Body of pancreas (tissue), 4 donors: ENCODE measurements at regions not wholly inside any gene's neighbourhood (a gene's known extent, or its start where the extent isn't known, plus 50 kb on each side); places are given as distances from the start of the nearest gene placed in this dataset.
A peak's percentile ranks its signal among the peaks of the same experiment; 100 is the strongest.

Experiments
- ATAC-seq: fragments of 150-250 bp; one replicate; pipeline ENCODE4 v1.9.1; 2016
- DNase-seq, 4 donors: peaks; one replicate each; pipeline ENCODE4 v3.0.0-alpha.2; 2019
- H3K27ac ChIP-seq, 4 donors: fragments of 200-600 bp; sonication (generic); 1 replicate in 3 of 4; 2 replicates in 1 of 4; pipeline versions ENCODE4 v1.5.1 to v1.6.1; 2016 to 2019; ENCODE audit warnings: mild to moderate bottlenecking in 1 of 4, mixed read lengths in 1 of 4, moderate library complexity in 1 of 4
- H3K27me3 ChIP-seq, 2 donors: fragments of 200-600 bp; sonication (generic); one replicate each; pipeline ENCODE4 v1.6.0; 2016; ENCODE audit warnings: mild to moderate bottlenecking in 1 of 2
- H3K36me3 ChIP-seq, 2 donors: fragments of 200-600 bp; sonication (generic); replicated peaks in 1 of 2; 2 replicates each; pipeline ENCODE4 v1.5.1; 2016; ENCODE audit warnings: low read depth in 2 of 2; ENCODE audit not compliant: insufficient read depth in 1 of 2
- H3K4me1 ChIP-seq: fragments of 200-600 bp; sonication (generic); one replicate; pipeline ENCODE4 v1.6.0; 2016
- H3K4me3 ChIP-seq, 2 donors: fragments of 200-600 bp; sonication (generic); 1 replicate in 1 of 2; 2 replicates in 1 of 2; pipeline ENCODE4 v1.5.1; 2016 to 2019
- H3K9me3 ChIP-seq, 3 donors: fragments of 200-600 bp; sonication (generic); 1 replicate in 2 of 3; 2 replicates in 1 of 3; pipeline ENCODE4 v1.5.1; 2016
- POLR2A ChIP-seq, 3 donors: fragments of 450-650 bp; IDR thresholded peaks; one replicate each; pipeline ENCODE4 v1.6.1; 2016; ENCODE audit warnings: antibody characterized with exemption in 3 of 3, mild to moderate bottlenecking in 2 of 3
- WGBS, 2 donors: methylation state at CpG; one replicate each; pipeline ENCODE4 v1.1.5; 2017; 5-methylcytosine and 5-hydroxymethylcytosine counted together
- intact Hi-C: fragments of 100-400 bp; cut with DNase I; formaldehyde crosslinking; loops from one replicate; pipeline ENCODE4 v1.15.1; 2023
- TF ChIP-seq, protein P1 (sequence below), 7 experiments: fragments of 450-650 bp in 4 of 7; fragments of 200-600 bp in 3 of 7; sonication (generic) in 3 of 7; IDR thresholded peaks; one replicate each; pipeline ENCODE4 v1.5.1; 2016 to 2019; ENCODE audit warnings: antibody characterized with exemption in 7 of 7

DNA sequence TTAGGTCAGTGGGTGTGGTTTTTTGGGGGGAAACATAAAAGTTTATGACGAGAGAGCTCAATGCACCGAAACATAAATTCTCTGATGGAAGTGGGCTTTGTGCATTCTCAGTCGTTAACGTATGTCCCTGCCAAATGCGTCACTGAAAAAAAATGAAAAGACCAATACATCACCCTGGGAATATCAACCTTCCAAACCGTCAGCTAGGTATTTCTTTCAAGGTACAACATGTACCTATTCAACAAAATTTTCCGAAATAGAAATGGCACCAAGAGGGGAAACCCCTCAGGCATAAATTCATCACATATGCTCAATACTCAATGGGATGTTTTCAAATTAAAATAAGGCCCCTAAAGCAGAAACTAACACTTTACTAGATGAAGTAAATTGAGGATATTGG lies 266.6 kb upstream of the SUCLG2 start:
- H3K27me3 ChIP-seq, result no peaks in the 10 kb centered on the region
- no peaks in the 10 kb centered on the region for H3K9me3 ChIP-seq
- no peak overlapping the region for H3K27ac ChIP-seq
- H3K36me3 ChIP-seq, result no peaks in the 10 kb centered on the region
- 55 to 56% methylated on average over 7 of the region's 7 CpGs for WGBS, 2 donors
- peak; percentile 53 for ATAC-seq
- DNase-seq, result no peak
- no peak overlapping the region for H3K4me3 ChIP-seq
- intact Hi-C loops, result no loop called here
- no peaks in the 10 kb centered on the region for H3K4me1 ChIP-seq
- no peak for TF ChIP-seq POLR2A (IDR thresholded peaks at IDR 0.05)
- TF ChIP-seq, protein P1, sequence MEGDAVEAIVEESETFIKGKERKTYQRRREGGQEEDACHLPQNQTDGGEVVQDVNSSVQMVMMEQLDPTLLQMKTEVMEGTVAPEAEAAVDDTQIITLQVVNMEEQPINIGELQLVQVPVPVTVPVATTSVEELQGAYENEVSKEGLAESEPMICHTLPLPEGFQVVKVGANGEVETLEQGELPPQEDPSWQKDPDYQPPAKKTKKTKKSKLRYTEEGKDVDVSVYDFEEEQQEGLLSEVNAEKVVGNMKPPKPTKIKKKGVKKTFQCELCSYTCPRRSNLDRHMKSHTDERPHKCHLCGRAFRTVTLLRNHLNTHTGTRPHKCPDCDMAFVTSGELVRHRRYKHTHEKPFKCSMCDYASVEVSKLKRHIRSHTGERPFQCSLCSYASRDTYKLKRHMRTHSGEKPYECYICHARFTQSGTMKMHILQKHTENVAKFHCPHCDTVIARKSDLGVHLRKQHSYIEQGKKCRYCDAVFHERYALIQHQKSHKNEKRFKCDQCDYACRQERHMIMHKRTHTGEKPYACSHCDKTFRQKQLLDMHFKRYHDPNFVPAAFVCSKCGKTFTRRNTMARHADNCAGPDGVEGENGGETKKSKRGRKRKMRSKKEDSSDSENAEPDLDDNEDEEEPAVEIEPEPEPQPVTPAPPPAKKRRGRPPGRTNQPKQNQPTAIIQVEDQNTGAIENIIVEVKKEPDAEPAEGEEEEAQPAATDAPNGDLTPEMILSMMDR (IDR thresholded peaks at IDR 0.05), result no peak

DNA sequence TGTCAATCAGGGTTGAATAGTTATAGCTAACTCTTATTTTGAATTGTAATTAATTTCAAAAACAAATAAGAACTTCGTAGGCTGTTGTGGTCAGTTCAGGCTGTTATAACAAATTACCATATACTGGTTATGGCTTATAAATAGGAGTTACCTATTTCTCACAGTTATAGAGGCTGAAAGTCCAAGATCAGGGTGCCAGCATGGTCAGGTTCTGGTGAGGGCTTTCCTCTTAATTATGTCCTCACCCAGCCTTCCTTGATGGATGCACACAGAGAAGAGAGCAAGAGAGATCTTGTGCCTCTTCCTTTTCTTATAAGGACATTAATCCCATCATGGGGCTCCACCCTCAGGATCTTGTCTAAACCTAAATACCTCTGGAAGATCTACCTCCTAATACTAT lies 265.9 kb upstream of the SUCLG2 start:
- H3K27me3 ChIP-seq, result no peaks in the 10 kb centered on the region

DNA sequence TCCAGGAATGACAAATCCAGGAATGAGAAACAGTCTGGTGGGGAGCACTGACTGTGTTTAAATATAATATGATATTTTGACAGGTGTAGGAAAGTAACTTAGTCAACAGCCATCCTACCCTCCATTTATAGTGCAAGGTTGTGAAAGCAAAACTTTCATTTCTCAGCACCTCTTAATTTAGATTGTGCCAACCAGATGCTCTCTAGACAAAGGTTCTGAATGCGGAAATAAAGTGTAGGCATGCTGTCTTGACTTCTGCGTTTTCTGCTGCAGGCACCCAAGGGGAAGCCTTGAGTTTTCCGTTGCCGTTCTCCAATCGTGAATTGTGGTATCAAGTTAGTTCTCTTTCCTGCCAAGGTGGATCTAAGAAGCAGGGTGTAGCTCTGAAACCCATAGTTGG lies 261.9 kb upstream of the SUCLG2 start:
- ATAC-seq (no peak), DNase-seq (no peak)
- intact Hi-C loops, result no loop called here
- Histone ChIP-seq H3K36me3 (no peaks in the 10 kb centered on the region), H3K4me3 (no peak overlapping the region), H3K9me3 (no peaks in the 10 kb centered on the region), H3K27ac (no peak overlapping the region), H3K27me3 (no peaks in the 10 kb centered on the region), H3K4me1 (no peaks in the 10 kb centered on the region)
- 81 to 94% methylated on average over 5 of the region's 5 CpGs for WGBS, 2 donors
- TF ChIP-seq, protein P1 (IDR thresholded peaks at IDR 0.05), result no peak

More for the DNA sequence above, 265.9 kb upstream of the SUCLG2 start:
- ATAC-seq (no peak), DNase-seq (no peak)
- H3K4me1 ChIP-seq, result no peaks in the 10 kb centered on the region
- no peaks in the 10 kb centered on the region for H3K9me3 ChIP-seq
- no peak overlapping the region for H3K4me3 ChIP-seq
- no peaks in the 10 kb centered on the region for H3K36me3 ChIP-seq
- H3K27ac ChIP-seq, result no peak overlapping the region
- intact Hi-C loops, result no loop called here
- TF ChIP-seq, protein P1 (IDR thresholded peaks at IDR 0.05), result no peak
- no peak for TF ChIP-seq POLR2A (IDR thresholded peaks at IDR 0.05)
- WGBS, 2 donors, result 38 to 52% methylated on average over 1 of the region's 1 CpG

DNA sequence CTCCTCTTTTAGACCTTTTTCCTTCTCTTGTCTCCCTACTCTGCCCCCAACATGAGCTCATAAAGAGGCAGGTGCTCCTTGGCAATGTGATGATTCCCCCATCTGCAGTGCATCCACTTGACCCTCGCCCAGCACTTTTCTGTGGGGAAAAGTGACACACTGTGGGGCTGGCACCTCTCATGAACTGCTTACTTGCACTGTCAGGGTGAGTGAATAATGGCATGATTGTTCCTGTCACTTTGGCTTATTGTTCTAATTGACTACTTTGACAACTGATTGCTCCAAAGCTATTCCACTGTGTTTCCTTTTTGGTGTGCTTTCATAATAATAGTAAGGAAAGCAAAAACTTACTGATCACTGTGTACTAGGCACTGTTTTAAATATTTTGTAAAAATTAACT lies 253.3 kb upstream of the SUCLG2 start:
- Histone ChIP-seq H3K27ac (no peak overlapping the region), H3K27me3 (no peaks in the 10 kb centered on the region), H3K4me3 (no peak overlapping the region), H3K36me3 (no peaks in the 10 kb centered on the region), H3K4me1 (no peaks in the 10 kb centered on the region), H3K9me3 (no peaks in the 10 kb centered on the region)
- no peak for TF ChIP-seq POLR2A (IDR thresholded peaks at IDR 0.05)
- TF ChIP-seq, protein P1 (IDR thresholded peaks at IDR 0.05), result no peak
- no peak for ATAC-seq
- no peak for DNase-seq
- WGBS, 2 donors, result 71 to 80% methylated on average over 1 of the region's 1 CpG
- intact Hi-C loops, result no loop called here

DNA sequence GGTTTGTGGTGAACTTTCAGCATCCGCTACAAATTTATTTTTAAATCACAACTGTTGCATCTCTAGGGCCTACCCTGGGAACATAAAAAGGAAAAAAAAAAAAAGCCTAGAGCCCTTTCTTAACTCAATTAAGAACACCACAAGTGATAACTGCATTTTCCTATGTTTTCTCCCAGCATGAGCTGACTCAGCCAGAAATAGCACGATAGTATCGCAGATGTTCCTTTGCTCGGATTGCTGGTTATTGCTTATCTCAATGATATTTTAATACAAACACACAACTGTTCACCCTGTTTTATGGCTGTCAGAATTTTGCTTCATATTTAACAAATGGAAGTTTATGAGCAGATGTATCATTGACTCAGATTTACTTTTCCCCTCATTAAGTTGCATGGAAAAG lies 251.8 kb upstream of the SUCLG2 start:
- no peak overlapping the region for H3K27ac ChIP-seq
- intact Hi-C loops, result no loop called here
- DNase-seq (no peak), ATAC-seq (no peak)
- H3K9me3 ChIP-seq, result no peaks in the 10 kb centered on the region
- no peaks in the 10 kb centered on the region for H3K36me3 ChIP-seq
- WGBS, 2 donors, result 64 to 85% methylated on average over 4 of the region's 4 CpGs
- H3K4me3 ChIP-seq, result no peak overlapping the region
- H3K4me1 ChIP-seq, result no peaks in the 10 kb centered on the region
- no peak for TF ChIP-seq POLR2A (IDR thresholded peaks at IDR 0.05)
- TF ChIP-seq, protein P1 (IDR thresholded peaks at IDR 0.05), result no peak
- no peaks in the 10 kb centered on the region for H3K27me3 ChIP-seq
